ENCODE measurements at regions not wholly inside any gene's neighbourhood (a gene's known extent, or its start where the extent isn't known, plus 50 kb on each side); places are given as distances from the start of the nearest gene placed in this dataset.

GRCh38 chr4:20062054-20062453, 189.7 kb upstream of the SLIT2 start:
- H3K27ac ChIP-seq (ENCODE audit: low read depth, low read length) = no peak overlapping the region
- no peaks in the 10 kb centered on the region for H3K27me3 ChIP-seq (ENCODE audit: control insufficient read depth, insufficient read depth, low read length)
- CTCF ChIA-PET = no interaction called here
- H3K4me3 ChIP-seq (ENCODE audit: low read depth, low read length) = no peak overlapping the region
- peak; percentile 4 for DNase-seq (ENCODE audit: low read depth, low spot score)
- no peaks in the 10 kb centered on the region for H3K9me3 ChIP-seq (ENCODE audit: control insufficient read depth, insufficient read depth, low read length)
- POLR2A ChIA-PET = no interaction called here
- no peak for TF ChIP-seq CTCF (IDR thresholded peaks at IDR 0.05; ENCODE audit: low read depth, low read length)

GRCh38 chr4:20050768-20051167, 200.9 kb upstream of the SLIT2 start:
- Histone ChIP-seq H3K9me3 (ENCODE audit: control insufficient read depth, insufficient read depth, low read length) (no peaks in the 10 kb centered on the region), H3K27ac (ENCODE audit: low read depth, low read length) (no peak overlapping the region), H3K4me3 (ENCODE audit: low read depth, low read length) (no peak overlapping the region), H3K27me3 (ENCODE audit: control insufficient read depth, insufficient read depth, low read length) (no peaks in the 10 kb centered on the region)
- no peak for TF ChIP-seq CTCF (IDR thresholded peaks at IDR 0.05; ENCODE audit: low read depth, low read length)
- ChIA-PET CTCF (no interaction called here), POLR2A (no interaction called here)
- DNase-seq (ENCODE audit: low read depth, low spot score) = no peak

GRCh38 chr4:20049889-20050288, 201.8 kb upstream of the SLIT2 start:
- ChIA-PET CTCF (no interaction called here), POLR2A (no interaction called here)
- H3K9me3 ChIP-seq (ENCODE audit: control insufficient read depth, insufficient read depth, low read length) = no peaks in the 10 kb centered on the region

GRCh38 chr4:20046931-20047677, 204.6 kb upstream of the SLIT2 start:
- CTCF ChIA-PET = no interaction called here
- Histone ChIP-seq H3K9me3 (ENCODE audit: control insufficient read depth, insufficient read depth, low read length) (no peaks in the 10 kb centered on the region), H3K27ac (ENCODE audit: low read depth, low read length) (no peak overlapping the region), H3K27me3 (ENCODE audit: control insufficient read depth, insufficient read depth, low read length) (no peaks in the 10 kb centered on the region), H3K4me3 (ENCODE audit: low read depth, low read length) (no peak overlapping the region)
- DNase-seq (ENCODE audit: low read depth, low spot score) = no peak
- no peak for TF ChIP-seq CTCF (IDR thresholded peaks at IDR 0.05; ENCODE audit: low read depth, low read length)
- POLR2A ChIA-PET = no interaction called here

More at GRCh38 chr4:20049889-20050288, 201.8 kb upstream of the SLIT2 start:
- Histone ChIP-seq H3K4me3 (ENCODE audit: low read depth, low read length) (no peak overlapping the region), H3K27ac (ENCODE audit: low read depth, low read length) (no peak overlapping the region), H3K27me3 (ENCODE audit: control insufficient read depth, insufficient read depth, low read length) (no peaks in the 10 kb centered on the region)
- DNase-seq (ENCODE audit: low read depth, low spot score) = no peak
- TF ChIP-seq CTCF (IDR thresholded peaks at IDR 0.05; ENCODE audit: low read depth, low read length) = no peak

- no peaks in the 10 kb centered on the region for H3K9me3 ChIP-seq (ENCODE audit: control insufficient read depth, insufficient read depth, low read length)
- no peaks in the 10 kb centered on the region for H3K27me3 ChIP-seq (ENCODE audit: control insufficient read depth, insufficient read depth, low read length)
- no peak for DNase-seq (ENCODE audit: low read depth, low spot score)
- H3K27ac ChIP-seq (ENCODE audit: low read depth, low read length) = no peak overlapping the region
- TF ChIP-seq CTCF (IDR thresholded peaks at IDR 0.05; ENCODE audit: low read depth, low read length) = no peak
- CTCF ChIA-PET = no interaction called here
- POLR2A ChIA-PET = no interaction called here
- no peak overlapping the region for H3K4me3 ChIP-seq (ENCODE audit: low read depth, low read length)
Measured at GRCh38 chr4:20046179-20046578, 205.5 kb upstream of the SLIT2 start.
